HepG2 (cell line): ENCODE measurements at regions not wholly inside any gene's neighbourhood (a gene's known extent, or its start where the extent isn't known, plus 50 kb on each side); places are given as distances from the start of the nearest gene placed in this dataset.

Experiments used
- ARHGAP35 ChIP-seq: sonication (generic); formaldehyde crosslinking; IDR thresholded peaks from 2 replicates; pipeline ENCODE4 v1.9.0; 2022; ENCODE audit warnings: mild to moderate bottlenecking, inconsistent platforms, moderate library complexity, missing genetic modification reagents, borderline replicate concordance
- CCAR2 ChIP-seq: fragments of 200-400 bp; formaldehyde crosslinking; optimal IDR thresholded peaks from 2 replicates; pipeline ENCODE3; 2018; ENCODE audit warnings: low read depth, mild to moderate bottlenecking, low read length, moderate library complexity
- DNMT1 ChIP-seq: sonication (generic); formaldehyde crosslinking; IDR thresholded peaks from 2 replicates; pipeline ENCODE4 v1.5.1; 2020; ENCODE audit warnings: mild to moderate bottlenecking, missing genetic modification reagents
- ESRRA ChIP-seq: sonication (generic); formaldehyde crosslinking; IDR thresholded peaks from 2 replicates; pipeline ENCODE4 v1.5.1; 2020; ENCODE audit warnings: mild to moderate bottlenecking, low read depth, missing genetic modification reagents
- FOXK2 ChIP-seq: fragments of 450-650 bp; IDR thresholded peaks from 2 replicates; pipeline ENCODE4 v1.6.1; 2016
- HOXA9 ChIP-seq: sonication (generic); formaldehyde crosslinking; IDR thresholded peaks from 2 replicates; pipeline ENCODE4 v1.8.1; 2022; ENCODE audit warnings: missing genetic modification reagents, mild to moderate bottlenecking, moderate library complexity, borderline replicate concordance
- JUNB ChIP-seq: sonication (generic); formaldehyde crosslinking; IDR thresholded peaks from 2 replicates; pipeline ENCODE4 v1.8.0; 2022; ENCODE audit warnings: missing genetic modification reagents, mild to moderate bottlenecking, borderline replicate concordance
- KAT8 ChIP-seq: IDR thresholded peaks from 2 replicates; pipeline ENCODE4 v1.6.1; 2016; ENCODE audit warnings: missing genetic modification reagents, missing compliant biosample characterization
- KDM6A ChIP-seq: IDR thresholded peaks from 2 replicates; pipeline ENCODE4 v1.6.1; 2016; ENCODE audit warnings: low read depth
- MYPOP ChIP-seq: sonication (generic); formaldehyde crosslinking; IDR thresholded peaks from 2 replicates; pipeline ENCODE4 v1.8.1; 2023; ENCODE audit warnings: mild to moderate bottlenecking, moderate library complexity, missing genetic modification reagents
- NONO ChIP-seq, 2 experiments: fragments of 450-650 bp in 1 of 2; sonication (generic) in 1 of 2; formaldehyde crosslinking in 1 of 2; IDR thresholded peaks in 1 of 2; conservative IDR thresholded peaks in 1 of 2; 2 replicates each; pipeline versions ENCODE4 v1.6.1 to v1.8.0; 2017 to 2022; ENCODE audit warnings: mild to moderate bottlenecking in 1 of 2, missing genetic modification reagents in 1 of 2, moderate library complexity in 1 of 2
- PLSCR1 ChIP-seq: sonication (generic); formaldehyde crosslinking; IDR thresholded peaks from 2 replicates; pipeline ENCODE4 v1.5.0; 2020; ENCODE audit warnings: missing genetic modification reagents, mild to moderate bottlenecking, borderline replicate concordance
- RBFOX2 ChIP-seq: fragments of 200-400 bp; formaldehyde crosslinking; IDR thresholded peaks from 2 replicates; pipeline ENCODE4 v1.6.1; 2017; ENCODE audit warnings: low read depth, mild to moderate bottlenecking, low read length
- SALL1 ChIP-seq: sonication (generic); formaldehyde crosslinking; IDR thresholded peaks from 2 replicates; pipeline ENCODE4 v1.8.0; 2022; ENCODE audit warnings: mild to moderate bottlenecking, missing genetic modification reagents
- SNRNP70 ChIP-seq: fragments of 200-400 bp; formaldehyde crosslinking; IDR thresholded peaks from 2 replicates; pipeline ENCODE4 v1.6.1; 2017; ENCODE audit warnings: mild to moderate bottlenecking, low read depth, low read length, moderate library complexity
- WIZ ChIP-seq: sonication (generic); formaldehyde crosslinking; IDR thresholded peaks from 2 replicates; pipeline ENCODE4 v1.5.1; 2020; ENCODE audit warnings: mild to moderate bottlenecking, missing genetic modification reagents
- YEATS4 ChIP-seq: sonication (generic); formaldehyde crosslinking; IDR thresholded peaks from 2 replicates; pipeline ENCODE4 v1.4.0; 2020; ENCODE audit warnings: missing genetic modification reagents, borderline replicate concordance
- ZNF329 ChIP-seq: sonication (generic); formaldehyde crosslinking; IDR thresholded peaks from 2 replicates; pipeline ENCODE4 v1.9.0; 2021; ENCODE audit warnings: low read depth, mild to moderate bottlenecking, missing genetic modification reagents
- ZNF556 ChIP-seq: sonication (generic); formaldehyde crosslinking; IDR thresholded peaks from 2 replicates; pipeline ENCODE4 v1.4.0; 2020; ENCODE audit warnings: mild to moderate bottlenecking, missing genetic modification reagents, borderline replicate concordance
- ZNF563 ChIP-seq: sonication (generic); formaldehyde crosslinking; IDR thresholded peaks from 2 replicates; pipeline ENCODE4 v1.8.0; 2022; ENCODE audit warnings: mild to moderate bottlenecking, moderate library complexity, missing genetic modification reagents
- ZNF678 ChIP-seq: sonication (generic); formaldehyde crosslinking; IDR thresholded peaks from 2 replicates; pipeline ENCODE4 v1.4.0; 2020; ENCODE audit warnings: mild to moderate bottlenecking, missing genetic modification reagents
- ZNF713 ChIP-seq: sonication (generic); formaldehyde crosslinking; IDR thresholded peaks from 2 replicates; pipeline ENCODE4 v1.4.0; 2020; ENCODE audit warnings: mild to moderate bottlenecking, missing genetic modification reagents
- ZZZ3 ChIP-seq: sonication (generic); formaldehyde crosslinking; IDR thresholded peaks from 2 replicates; pipeline ENCODE4 v1.4.0; 2020; ENCODE audit warnings: missing genetic modification reagents, mild to moderate bottlenecking, borderline replicate concordance
- TF ChIP-seq, protein P1 (sequence below): sonication (generic); formaldehyde crosslinking; IDR thresholded peaks from 2 replicates; pipeline ENCODE4 v1.8.1; 2023; ENCODE audit warnings: mild to moderate bottlenecking, missing genetic modification reagents
- TF ChIP-seq, protein P2 (sequence below): sonication (generic); formaldehyde crosslinking; IDR thresholded peaks from 2 replicates; pipeline ENCODE4 v1.5.0; 2020; ENCODE audit warnings: missing genetic modification reagents
- TF ChIP-seq, protein P3 (sequence below): sonication (generic); formaldehyde crosslinking; conservative IDR thresholded peaks from 2 replicates; pipeline ENCODE4 v1.8.0; 2022; ENCODE audit warnings: missing genetic modification reagents

DNA sequence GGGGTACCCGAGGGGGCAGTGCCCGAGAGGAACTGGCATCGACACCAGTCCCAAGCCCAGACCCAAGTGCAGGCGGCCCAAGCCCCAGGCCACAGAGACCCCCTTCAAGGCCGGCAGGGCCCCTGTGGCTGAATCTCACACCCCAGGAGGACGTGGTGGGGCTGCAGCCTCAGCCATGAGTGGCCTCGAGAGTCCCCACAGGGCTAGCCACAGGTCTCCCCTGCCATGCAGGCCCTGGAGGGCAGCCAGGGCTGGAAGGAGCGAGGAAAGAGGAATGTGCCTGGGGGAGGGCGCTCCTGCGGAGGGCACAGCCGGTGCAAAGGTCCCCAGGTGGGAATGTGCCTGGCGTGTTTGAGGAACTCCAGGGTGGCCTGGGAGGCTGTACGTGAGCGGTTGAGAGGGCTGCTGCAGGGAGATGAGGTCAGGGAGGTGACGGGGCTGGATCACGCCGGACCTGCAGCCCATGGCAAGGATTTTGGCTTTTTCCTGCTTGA lies 86.1 kb downstream of the NCOR2 start (continued):
- TF ChIP-seq ZNF329 (CRISPR knock-in tag) (peak; percentile 100), ARHGAP35 (no peak), ZNF678 (CRISPR knock-in tag) (no peak), HOXA9 (CRISPR knock-in tag) (no peak), CCAR2 (no peak), ZNF556 (CRISPR knock-in tag) (peak; percentile 78; the same call in 1 of the 2 replicates), KDM6A (no peak), SNRNP70 (no peak), NONO (IDR thresholded peaks at IDR 0.05) (no peak), NONO (CRISPR knock-in tag; conservative IDR thresholded peaks at IDR 0.05) (no peak), MYPOP (CRISPR knock-in tag) (no peak), FOXK2 (no peak), ZNF713 (no peak), WIZ (CRISPR knock-in tag) (no peak), KAT8 (no peak), JUNB (CRISPR knock-in tag) (no peak), SALL1 (peak; percentile 37; the same call in 1 of the 2 replicates), ZZZ3 (no peak), ESRRA (CRISPR knock-in tag) (peak; percentile 72; the same call in 1 of the 2 replicates), YEATS4 (CRISPR knock-in tag) (no peak), PLSCR1 (CRISPR knock-in tag) (no peak), DNMT1 (CRISPR knock-in tag) (no peak), RBFOX2 (no peak), ZNF563 (CRISPR knock-in tag) (no peak)
- TF ChIP-seq, protein P1, sequence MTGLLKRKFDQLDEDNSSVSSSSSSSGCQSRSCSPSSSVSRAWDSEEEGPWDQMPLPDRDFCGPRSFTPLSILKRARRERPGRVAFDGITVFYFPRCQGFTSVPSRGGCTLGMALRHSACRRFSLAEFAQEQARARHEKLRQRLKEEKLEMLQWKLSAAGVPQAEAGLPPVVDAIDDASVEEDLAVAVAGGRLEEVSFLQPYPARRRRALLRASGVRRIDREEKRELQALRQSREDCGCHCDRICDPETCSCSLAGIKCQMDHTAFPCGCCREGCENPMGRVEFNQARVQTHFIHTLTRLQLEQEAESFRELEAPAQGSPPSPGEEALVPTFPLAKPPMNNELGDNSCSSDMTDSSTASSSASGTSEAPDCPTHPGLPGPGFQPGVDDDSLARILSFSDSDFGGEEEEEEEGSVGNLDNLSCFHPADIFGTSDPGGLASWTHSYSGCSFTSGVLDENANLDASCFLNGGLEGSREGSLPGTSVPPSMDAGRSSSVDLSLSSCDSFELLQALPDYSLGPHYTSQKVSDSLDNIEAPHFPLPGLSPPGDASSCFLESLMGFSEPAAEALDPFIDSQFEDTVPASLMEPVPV (CRISPR knock-in tag): 0 out of 2 replicates have a peak, but pooled peaks have one; percentile 31
- TF ChIP-seq, protein P2, sequence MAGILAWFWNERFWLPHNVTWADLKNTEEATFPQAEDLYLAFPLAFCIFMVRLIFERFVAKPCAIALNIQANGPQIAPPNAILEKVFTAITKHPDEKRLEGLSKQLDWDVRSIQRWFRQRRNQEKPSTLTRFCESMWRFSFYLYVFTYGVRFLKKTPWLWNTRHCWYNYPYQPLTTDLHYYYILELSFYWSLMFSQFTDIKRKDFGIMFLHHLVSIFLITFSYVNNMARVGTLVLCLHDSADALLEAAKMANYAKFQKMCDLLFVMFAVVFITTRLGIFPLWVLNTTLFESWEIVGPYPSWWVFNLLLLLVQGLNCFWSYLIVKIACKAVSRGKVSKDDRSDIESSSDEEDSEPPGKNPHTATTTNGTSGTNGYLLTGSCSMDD: no peak
- TF ChIP-seq, protein P3, sequence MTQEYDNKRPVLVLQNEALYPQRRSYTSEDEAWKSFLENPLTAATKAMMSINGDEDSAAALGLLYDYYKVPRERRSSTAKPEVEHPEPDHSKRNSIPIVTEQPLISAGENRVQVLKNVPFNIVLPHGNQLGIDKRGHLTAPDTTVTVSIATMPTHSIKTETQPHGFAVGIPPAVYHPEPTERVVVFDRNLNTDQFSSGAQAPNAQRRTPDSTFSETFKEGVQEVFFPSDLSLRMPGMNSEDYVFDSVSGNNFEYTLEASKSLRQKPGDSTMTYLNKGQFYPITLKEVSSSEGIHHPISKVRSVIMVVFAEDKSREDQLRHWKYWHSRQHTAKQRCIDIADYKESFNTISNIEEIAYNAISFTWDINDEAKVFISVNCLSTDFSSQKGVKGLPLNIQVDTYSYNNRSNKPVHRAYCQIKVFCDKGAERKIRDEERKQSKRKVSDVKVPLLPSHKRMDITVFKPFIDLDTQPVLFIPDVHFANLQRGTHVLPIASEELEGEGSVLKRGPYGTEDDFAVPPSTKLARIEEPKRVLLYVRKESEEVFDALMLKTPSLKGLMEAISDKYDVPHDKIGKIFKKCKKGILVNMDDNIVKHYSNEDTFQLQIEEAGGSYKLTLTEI (CRISPR knock-in tag): no peak
